ENCODE measurements at regions not wholly inside any gene's neighbourhood (a gene's known extent, or its start where the extent isn't known, plus 50 kb on each side); places are given as distances from the start of the nearest gene placed in this dataset.

- no peak for TF ChIP-seq CTCF (IDR thresholded peaks at IDR 0.05; ENCODE audit: extremely low read depth, insufficient read depth, missing control alignments)
- in situ Hi-C loops (cut with MboI; ENCODE audit: low pct_unique_long_range_greater_than_20kb, low sequenced_read_pairs, unreplicated experiment): no loop called here
- DNase-seq (ENCODE audit: low spot score): no peak
These were observed 1431.0 kb downstream of the AACS start for GRCh38 chr12:126496201-126496600.

- in situ Hi-C loops (cut with MboI; ENCODE audit: low pct_unique_long_range_greater_than_20kb, low sequenced_read_pairs, unreplicated experiment): no loop called here
- no peak for DNase-seq (ENCODE audit: low spot score)
- no peak for TF ChIP-seq CTCF (IDR thresholded peaks at IDR 0.05; ENCODE audit: extremely low read depth, insufficient read depth, missing control alignments)
These were observed 1441.4 kb downstream of the AACS start for GRCh38 chr12:126506426-126507182.

- in situ Hi-C loops (cut with MboI; ENCODE audit: low pct_unique_long_range_greater_than_20kb, low sequenced_read_pairs, unreplicated experiment): no loop called here
- DNase-seq (ENCODE audit: low spot score): no peak
- TF ChIP-seq CTCF (IDR thresholded peaks at IDR 0.05; ENCODE audit: extremely low read depth, insufficient read depth, missing control alignments): no peak
These were observed 1442.0 kb downstream of the AACS start for GRCh38 chr12:126507231-126507630.

- no peak for TF ChIP-seq CTCF (IDR thresholded peaks at IDR 0.05; ENCODE audit: extremely low read depth, insufficient read depth, missing control alignments)
- in situ Hi-C loops (cut with MboI; ENCODE audit: low pct_unique_long_range_greater_than_20kb, low sequenced_read_pairs, unreplicated experiment): no loop called here
- no peak for DNase-seq (ENCODE audit: low spot score)
These were observed 1444.3 kb downstream of the AACS start for GRCh38 chr12:126509572-126509971.

GRCh38 chr12:126510630-126511029 lies 1445.4 kb downstream of the AACS start:
- DNase-seq (ENCODE audit: low spot score): no peak
- TF ChIP-seq CTCF (IDR thresholded peaks at IDR 0.05; ENCODE audit: extremely low read depth, insufficient read depth, missing control alignments): no peak
- in situ Hi-C loops (cut with MboI; ENCODE audit: low pct_unique_long_range_greater_than_20kb, low sequenced_read_pairs, unreplicated experiment): no loop called here

- TF ChIP-seq CTCF (IDR thresholded peaks at IDR 0.05; ENCODE audit: extremely low read depth, insufficient read depth, missing control alignments): no peak
- no peak for DNase-seq (ENCODE audit: low spot score)
- in situ Hi-C loops (cut with MboI; ENCODE audit: low pct_unique_long_range_greater_than_20kb, low sequenced_read_pairs, unreplicated experiment): no loop called here
These were observed 1448.0 kb downstream of the AACS start for GRCh38 chr12:126512916-126513913.

All from GM13977 (cell line).